Left forelimb (tissue), 1 donor: ENCODE measurements at regions not wholly inside any gene's neighbourhood (a gene's known extent, or its start where the extent isn't known, plus 50 kb on each side); places are given as distances from the start of the nearest gene placed in this dataset.

Experiments
- DNase-seq: peaks from one replicate; pipeline ENCODE4 v3.0.0-alpha.2; 2018; ENCODE audit warnings: low spot score

DNA sequence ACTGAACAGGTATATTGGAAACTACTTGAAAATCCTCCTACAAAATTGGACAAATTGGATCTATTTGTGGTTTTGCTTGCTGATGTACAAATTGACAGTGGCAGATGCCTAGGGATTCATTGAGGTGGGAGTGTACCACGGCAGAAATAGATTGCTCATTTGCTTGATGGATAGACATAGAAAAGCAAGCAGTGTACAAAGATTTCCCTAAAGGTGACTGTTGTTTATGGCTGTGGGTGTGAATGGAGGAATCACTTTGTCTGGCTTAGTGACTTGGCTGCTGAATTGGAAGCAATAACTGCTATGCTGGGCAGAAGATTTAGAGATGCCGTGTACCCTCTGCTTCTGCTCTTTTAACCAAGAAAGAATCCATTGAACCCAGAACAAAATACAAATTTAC is 191.0 kb upstream of the GRID2 start:
- DNase-seq, result no peak

GRCh38 chr4:92120810-92121498 is 182.8 kb upstream of the GRID2 start:
- peak; percentile 66 for DNase-seq

- DNase-seq, result no peak
Observed at GRCh38 chr4:92122911-92123310, 180.9 kb upstream of the GRID2 start.

DNA sequence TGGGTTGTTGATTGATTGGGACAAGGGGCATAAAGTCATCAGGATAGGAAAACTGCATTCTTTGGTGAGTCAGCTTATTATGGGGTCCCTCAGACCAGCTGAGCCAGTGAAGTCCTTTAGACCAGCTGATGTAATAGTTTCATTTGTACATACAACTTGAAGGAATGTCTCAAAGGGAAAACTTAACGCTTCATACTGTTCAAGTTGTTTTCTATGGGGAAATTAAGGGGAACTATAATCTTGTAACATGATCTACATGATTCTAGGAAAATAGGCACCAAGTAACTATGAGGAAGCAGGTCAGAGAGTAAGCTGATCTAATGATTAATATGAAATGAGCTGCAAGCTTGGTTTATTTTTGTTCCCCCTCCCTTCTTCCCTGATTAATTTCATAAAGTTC is 175.1 kb upstream of the GRID2 start:
- no peak for DNase-seq

DNA sequence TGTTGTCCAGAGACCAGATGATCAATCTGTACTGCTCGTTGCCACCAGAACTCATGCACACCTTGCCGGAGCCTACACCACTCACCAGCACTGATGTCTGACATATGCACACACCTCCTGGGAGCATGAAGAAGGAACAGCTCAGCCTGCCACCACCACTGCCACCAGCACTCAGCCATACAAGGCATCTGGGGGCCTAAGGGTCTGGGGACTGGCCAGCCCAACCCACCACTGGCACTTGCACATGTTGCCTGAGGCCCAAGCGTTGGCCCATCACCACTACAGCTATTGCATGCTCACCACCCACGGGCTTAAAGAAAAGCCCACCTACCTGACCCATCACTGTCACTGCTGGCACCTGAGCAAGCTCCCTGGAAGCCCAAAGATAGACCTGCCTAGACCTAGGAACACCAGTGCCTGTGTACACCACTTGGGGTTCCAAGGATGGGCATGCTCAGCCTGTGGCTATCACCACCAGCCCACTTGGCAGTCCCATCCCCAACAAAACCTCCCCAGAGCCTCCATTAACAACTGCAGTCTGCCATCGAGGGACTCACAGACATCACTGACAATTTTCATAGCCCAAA is 174.3 kb upstream of the GRID2 start:
- DNase-seq, result no peak

DNA sequence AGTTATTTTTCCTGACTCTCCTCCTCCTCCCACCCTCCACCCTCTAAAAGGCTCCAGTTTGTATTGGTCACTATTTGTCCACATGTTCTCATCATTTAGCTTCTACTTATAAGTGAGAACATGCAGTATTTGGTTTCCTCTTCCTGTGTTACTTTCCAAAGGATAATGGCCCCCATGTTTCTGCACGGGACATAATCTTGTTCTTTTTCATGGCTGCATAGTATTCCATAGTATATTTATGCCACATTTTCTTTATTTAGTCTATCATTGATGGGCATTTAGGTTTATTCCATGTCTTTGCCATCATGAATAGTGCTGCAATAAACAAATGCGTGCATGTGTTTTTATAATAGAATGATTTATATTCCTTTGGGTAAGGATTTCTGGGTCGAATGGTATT is 167.3 kb upstream of the GRID2 start:
- no peak for DNase-seq

DNA sequence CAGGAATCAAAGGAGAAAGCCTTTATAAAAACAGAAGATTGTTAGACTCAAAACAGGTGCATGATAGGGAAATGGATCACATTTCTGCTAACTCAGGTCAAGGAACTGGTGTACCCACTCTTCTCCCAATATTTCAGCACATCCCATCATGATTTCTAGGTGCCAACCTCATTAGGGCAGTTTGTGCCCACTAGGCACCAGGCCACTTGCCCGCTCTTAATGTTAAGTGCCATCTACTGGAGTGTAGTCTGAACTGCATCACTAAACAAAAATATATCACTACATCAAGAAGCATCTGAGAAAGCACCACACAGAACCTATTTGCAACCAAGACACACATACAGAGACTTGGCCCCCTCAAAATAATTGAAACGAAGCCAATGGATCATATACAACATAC is 140.4 kb upstream of the GRID2 start:
- DNase-seq, result no peak

- DNase-seq, result no peak
Observed at GRCh38 chr4:92170340-92170739, 133.4 kb upstream of the GRID2 start.

- DNase-seq, result no peak
Observed at GRCh38 chr4:92172203-92172602, 131.6 kb upstream of the GRID2 start.

DNA sequence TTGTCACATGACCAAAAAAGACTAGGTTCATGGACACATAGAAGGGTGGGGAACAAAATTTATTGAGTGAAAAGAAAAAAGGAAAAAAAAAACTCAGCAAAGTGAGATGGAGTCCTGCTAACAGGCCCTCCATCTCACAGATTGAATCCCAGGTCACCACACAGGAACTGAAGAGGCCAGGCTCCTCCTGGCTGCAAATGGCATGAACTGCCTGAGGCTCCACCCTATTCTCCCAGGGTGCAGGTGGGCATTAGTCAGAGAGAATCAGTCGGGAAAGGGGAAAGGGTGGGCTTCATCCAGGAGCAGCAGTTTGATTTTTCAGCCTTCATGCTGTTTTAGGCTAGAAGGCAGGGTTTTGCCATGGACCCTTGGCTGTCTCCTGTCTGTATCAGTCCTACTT is 128.5 kb upstream of the GRID2 start:
- no peak for DNase-seq

- DNase-seq, result no peak
Observed at GRCh38 chr4:92182006-92182735, 121.6 kb upstream of the GRID2 start.

GRCh38 chr4:92182736-92183407 is 120.9 kb upstream of the GRID2 start:
- DNase-seq, result no peak

DNA sequence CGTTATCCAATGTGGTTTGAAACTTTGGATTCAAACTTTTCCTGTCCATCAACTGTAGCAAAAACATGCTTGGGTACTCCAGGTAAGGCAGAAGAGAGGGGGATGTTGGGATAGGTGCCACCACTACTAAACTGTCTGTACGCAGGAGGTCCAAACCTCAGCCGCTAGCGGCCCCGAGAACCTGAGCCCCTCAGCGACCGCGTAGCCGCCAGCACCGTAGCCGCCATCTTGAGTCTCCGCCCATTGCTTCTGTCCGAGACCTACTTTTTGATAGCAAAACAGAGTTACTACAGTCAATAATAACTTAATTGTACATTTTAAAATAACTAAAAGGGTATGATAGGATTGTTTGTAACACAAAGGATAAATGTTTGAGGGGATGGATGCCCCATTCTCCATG is 119.9 kb upstream of the GRID2 start:
- DNase-seq, result no peak

DNA sequence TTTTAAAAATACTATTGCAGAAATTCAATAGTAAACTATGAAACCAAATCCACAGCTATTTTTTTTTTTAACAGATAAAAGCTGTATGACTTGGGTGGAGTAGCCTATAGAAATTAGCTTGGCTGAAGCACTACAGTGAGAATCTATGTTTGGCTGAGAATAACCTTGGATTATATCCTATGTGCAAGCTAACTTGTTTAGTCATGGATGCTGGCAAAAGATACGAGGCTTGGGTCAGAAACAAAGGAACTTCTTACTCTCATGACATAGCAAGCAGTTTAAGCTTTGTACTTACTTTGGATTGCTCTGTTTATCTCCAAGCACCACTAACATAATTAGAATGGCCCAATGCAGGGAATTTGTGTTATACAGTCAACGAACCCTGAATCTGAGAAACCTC is 119.2 kb upstream of the GRID2 start:
- no peak for DNase-seq

DNA sequence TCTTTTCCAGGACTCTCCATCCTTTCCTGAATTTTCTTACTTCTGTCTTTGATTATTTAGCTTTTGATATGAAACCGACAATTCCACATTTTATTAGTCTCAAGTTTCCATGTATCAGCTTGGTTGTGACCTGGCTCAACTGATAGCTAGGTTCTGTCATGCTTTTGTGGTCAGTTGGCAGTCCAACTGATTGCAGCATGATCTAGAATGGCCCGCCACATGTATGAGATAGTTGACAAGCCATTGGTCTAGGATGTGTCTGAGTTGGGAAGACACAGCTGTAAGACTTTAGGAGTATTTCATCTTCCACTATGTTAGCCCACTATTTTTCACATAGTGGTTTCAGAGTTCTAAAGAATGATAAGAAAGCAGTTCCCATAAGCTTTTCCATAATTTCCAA is 117.5 kb upstream of the GRID2 start:
- no peak for DNase-seq

DNA sequence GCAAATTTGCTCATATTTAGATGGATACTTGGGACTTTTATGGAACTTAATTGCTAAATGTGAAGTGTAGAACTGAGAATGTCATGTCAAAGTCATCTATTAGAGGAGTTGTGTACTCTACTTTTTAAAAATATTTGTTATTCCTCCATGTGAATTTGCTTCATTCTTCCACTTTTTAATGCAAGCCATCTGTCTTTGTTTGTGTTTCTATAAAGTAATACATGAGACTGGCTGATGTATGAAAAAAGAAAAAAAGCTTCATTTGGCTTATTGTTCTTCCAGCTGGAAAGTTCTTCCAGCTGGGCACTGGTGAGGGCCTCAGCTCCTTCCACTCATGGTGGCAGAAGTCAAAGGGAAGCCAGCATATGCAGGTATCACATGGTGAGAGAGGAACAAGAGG is 114.6 kb upstream of the GRID2 start:
- DNase-seq, result no peak

DNA sequence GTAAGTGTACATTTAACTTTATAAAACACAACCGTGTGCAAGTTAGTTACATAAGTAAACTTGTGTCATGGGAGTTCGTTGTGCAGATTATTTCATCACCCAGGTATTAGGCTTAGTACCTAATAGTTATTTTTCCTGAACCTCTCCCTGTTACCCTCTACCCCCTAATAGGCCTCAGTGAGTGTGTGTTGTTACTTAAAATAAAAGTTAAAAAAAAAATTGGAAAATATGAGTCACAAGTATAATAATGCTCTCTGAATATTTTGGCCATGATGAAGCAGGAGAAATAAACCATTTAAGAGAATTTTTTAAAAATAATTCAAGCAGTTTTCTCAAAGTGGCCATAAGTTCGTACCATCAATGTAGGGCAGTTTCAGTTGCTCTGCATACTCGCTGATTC is 105.1 kb upstream of the GRID2 start:
- no peak for DNase-seq

DNA sequence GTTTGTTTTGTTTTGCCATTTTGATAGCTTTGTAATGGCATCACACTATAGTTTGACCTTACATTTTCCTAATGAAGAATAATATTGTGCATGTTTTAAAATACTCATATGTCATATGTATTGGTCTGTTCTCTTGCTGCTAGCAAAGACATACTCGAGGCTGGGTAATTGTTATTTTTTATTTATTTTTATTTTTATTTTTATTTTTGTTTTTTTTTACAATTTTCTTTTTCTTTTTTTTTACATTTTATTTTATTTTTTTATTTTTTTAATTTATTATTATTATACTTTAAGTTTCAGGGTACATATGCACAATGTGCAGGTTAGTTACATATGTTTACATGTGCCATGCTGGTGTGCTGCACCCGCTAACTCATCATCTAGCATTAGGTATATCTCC is 104.6 kb upstream of the GRID2 start:
- DNase-seq, result no peak

- DNase-seq, result no peak
Observed at GRCh38 chr4:92210906-92211305, 92.9 kb upstream of the GRID2 start.

DNA sequence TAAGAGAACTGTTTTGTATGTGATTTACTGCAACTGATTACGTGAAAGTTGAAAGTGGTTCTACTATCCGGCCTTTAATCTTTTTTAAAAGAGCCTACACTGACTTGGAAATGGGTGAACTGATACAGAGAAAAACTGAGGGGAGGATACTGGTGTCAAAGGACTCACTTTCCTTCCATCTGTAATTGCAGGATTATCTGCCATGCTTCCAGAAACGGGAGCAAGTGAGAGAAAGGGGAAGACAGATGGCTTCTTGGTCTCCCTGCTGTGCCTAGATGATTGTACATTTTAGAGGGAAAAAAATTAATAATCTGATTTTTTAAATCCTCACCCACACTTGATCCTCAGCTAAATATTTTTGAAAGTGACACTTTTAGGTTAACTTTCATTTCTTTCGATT is 88.3 kb upstream of the GRID2 start:
- DNase-seq, result no peak

DNA sequence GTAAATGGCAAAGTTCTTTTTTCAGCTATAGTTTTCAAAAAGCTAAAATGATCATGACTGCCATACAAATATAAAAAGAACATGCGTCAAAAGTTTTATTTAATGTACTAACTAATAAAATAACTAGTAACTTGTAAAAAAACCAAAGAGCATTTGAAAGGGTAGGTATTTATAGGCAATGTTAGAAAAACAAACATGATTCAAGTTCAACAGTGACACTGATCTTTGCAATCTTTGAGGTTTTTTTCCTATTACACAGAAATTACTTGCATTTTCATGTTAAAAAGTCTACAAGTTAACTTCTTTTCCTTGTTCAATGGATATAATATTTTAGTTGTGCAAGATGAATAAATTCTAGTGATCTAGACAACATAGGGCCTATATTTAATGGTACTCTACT is 72.3 kb upstream of the GRID2 start:
- no peak for DNase-seq

GRCh38 chr4:92232566-92232965 is 71.2 kb upstream of the GRID2 start:
- DNase-seq, result no peak
